Choroid plexus epithelial cell (primary cell): ENCODE measurements at regions not wholly inside any gene's neighbourhood (a gene's known extent, or its start where the extent isn't known, plus 50 kb on each side); places are given as distances from the start of the nearest gene placed in this dataset.

Source experiments
- DNase-seq: peaks from one replicate; pipeline ENCODE4 v3.0.0-alpha.2; 2010; ENCODE audit warnings: low read depth
- H3K4me3 ChIP-seq: 2 replicates; pipeline ENCODE4 v1.5.1; 2011; ENCODE audit warnings: low read depth, mild to moderate bottlenecking, control low read depth, low read length, moderate library complexity
- TF ChIP-seq, protein P1 (sequence below): conservative IDR thresholded peaks from 2 replicates; pipeline ENCODE4 v1.5.1; 2011; ENCODE audit warnings: low read depth, mild to moderate bottlenecking, control low read depth, inconsistent platforms, low read length, moderate library complexity

DNA sequence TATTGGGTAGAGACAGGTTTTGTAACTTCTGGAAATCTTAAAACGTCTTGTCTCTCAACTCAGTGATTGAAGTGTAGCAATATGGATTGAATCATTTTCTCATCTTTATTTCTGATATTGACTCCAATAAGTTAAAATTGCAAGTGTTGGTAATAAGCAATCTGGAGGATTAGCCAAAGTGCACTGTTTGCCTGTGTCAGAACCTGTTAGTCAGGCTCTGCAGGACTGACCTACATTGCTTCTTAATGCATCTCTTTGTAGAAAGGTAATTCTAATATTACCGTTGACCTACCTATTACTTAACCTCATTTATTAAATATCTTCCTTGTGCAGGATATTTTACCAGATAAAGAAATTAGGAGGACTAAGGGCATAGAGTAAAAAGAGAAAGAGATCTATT, 484.0 kb upstream of the CITED2 start:
- H3K4me3 ChIP-seq, result no peak overlapping the region
- TF ChIP-seq, protein P1, sequence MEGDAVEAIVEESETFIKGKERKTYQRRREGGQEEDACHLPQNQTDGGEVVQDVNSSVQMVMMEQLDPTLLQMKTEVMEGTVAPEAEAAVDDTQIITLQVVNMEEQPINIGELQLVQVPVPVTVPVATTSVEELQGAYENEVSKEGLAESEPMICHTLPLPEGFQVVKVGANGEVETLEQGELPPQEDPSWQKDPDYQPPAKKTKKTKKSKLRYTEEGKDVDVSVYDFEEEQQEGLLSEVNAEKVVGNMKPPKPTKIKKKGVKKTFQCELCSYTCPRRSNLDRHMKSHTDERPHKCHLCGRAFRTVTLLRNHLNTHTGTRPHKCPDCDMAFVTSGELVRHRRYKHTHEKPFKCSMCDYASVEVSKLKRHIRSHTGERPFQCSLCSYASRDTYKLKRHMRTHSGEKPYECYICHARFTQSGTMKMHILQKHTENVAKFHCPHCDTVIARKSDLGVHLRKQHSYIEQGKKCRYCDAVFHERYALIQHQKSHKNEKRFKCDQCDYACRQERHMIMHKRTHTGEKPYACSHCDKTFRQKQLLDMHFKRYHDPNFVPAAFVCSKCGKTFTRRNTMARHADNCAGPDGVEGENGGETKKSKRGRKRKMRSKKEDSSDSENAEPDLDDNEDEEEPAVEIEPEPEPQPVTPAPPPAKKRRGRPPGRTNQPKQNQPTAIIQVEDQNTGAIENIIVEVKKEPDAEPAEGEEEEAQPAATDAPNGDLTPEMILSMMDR, result no peak
- DNase-seq, result no peak

DNA sequence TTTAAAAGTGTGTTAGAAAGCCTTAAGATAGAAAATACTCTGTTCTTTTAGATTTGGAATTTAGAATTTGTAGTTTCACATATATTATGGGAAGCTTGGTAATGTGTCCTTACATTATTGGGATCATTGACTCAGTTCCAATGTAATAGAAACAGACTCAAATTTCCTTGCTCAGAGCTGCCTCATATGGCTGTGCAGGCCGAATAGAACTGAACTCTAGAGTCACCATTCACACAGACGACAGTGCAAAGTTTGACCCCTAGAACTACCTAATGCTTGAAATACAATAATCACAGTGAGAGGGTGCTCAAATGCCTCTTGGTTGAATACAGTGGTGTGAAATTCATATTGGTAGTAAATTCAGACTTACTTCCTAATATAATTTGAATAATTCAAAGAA, 482.7 kb upstream of the CITED2 start:
- DNase-seq, result no peak
- TF ChIP-seq, protein P1, result no peak
- H3K4me3 ChIP-seq, result no peak overlapping the region

DNA sequence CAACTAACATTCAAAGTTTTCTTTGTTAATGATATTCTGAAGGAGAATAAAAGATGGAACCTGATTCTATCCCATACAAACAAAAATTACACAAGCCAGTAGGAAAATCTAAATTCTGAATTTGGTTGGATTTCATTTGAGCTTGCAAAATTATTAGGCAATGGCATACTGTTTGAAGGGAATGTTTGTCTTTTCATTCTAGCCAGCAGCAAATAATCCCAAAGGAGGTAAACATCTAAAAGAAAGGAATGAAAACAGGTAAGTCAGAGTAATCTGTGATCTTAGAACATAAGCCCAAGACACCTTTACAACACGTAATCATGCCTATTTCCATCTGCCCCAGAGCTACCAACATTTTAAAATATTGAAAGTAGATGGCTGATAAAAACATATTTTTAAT, 482.1 kb upstream of the CITED2 start:
- DNase-seq, result no peak
- TF ChIP-seq, protein P1, result no peak
- no peak overlapping the region for H3K4me3 ChIP-seq

DNA sequence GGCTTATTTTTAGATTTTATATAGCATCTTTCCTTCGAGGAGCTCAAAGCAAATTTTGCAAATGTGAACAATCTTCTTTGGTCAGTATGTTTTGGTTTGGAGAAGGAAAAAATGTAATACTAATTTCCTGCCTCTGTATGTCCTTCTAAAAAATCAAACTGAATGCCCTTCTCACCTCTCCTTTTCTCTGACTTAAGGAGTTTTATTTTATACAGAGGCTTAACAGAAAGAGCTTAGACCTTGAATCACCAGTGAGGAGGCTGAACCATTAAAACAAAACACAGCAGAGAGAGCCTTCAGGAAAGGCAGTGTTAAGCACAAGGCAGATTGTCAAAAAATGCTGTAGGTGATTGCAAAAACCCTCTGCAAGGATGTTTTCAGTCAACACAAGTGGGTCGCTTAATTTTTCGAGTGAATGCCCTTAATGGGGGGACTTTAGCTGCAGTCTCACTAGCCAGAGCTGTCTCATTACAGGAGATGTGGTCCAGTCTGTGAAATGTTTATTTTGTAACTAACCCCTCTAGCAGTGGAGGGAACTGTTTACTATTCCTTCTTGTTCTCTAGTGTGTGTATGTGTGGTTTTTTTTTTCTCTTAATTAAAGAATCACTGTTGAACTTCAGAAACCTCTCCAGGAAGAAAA, 481.3 kb upstream of the CITED2 start:
- DNase-seq, result peak; percentile 52
- H3K4me3 ChIP-seq, result no peak overlapping the region
- TF ChIP-seq, protein P1, result no peak

DNA sequence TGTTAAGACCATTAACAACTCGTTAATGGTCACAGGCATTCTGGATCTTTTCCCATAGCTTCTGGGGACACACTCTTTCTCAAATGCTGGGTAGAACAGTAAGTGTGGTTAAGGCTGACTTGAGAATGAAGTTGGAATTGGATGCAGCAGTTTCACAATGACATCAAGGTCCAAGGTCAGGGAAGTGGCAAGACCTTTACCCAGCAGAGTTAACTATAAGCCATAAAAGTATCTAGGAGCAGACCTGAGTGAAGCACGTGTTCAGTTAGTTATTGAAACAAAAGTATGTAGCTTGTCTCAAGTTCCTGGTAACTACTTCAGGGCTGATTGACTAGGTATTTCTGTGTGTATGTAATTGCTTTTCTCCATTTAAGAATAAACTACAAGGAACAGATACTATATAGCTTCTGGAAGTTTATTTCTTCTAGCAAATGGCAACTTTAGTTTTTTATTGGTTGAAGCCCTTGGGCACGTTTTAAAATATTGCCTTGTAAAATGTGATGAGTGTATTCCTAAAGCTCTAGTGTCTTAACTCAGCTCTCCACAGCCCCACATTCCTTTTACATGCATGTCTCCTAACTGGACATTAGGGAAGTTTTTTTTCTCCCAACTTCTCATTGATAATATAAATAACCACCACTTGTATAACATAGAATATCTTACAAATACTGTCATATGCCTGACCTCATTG, 479.0 kb upstream of the CITED2 start:
- TF ChIP-seq, protein P1, result no peak
- no peak overlapping the region for H3K4me3 ChIP-seq
- no peak for DNase-seq

DNA sequence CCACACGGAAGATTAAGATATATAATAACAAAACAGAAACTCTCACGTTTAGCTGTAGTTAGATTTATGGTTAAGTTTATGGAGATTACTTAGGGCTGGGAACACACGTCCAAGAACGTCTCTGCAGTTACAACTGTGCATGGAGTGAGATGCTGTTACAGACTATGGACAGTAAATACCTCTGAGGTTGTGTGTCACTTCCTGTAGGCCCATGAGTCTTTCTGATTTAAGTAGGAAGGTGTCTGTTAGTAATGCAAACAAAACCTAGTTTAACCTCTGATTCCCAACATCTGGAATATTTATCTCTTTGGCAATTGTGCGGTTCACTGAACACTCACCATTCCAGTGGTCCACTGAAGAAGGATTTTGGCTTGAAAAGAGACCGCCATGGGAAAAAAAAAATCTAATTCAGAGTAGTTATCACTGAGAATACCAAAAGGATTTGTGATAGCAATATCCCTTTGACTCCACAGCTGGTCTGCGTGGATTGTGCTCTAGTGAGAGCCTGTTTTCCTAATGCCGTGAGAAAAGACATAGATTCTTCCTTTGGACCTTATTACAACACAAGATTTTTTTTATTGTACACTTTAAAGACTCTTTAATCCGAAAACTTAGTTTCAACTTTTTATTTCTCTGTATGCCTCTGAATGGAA, 478.2 kb upstream of the CITED2 start:
- no peak overlapping the region for H3K4me3 ChIP-seq
- peak; percentile 62 for DNase-seq
- TF ChIP-seq, protein P1, result no peak
